GM13976 (cell line): ENCODE measurements at regions not wholly inside any gene's neighbourhood (a gene's known extent, or its start where the extent isn't known, plus 50 kb on each side); places are given as distances from the start of the nearest gene placed in this dataset.
"Not testable (repeated sequence)": the region's sequence is repeated elsewhere in the genome, so short reads cannot be mapped to it uniquely, and the experiment has no call there.

ENCODE experiments used
- DNase-seq: peaks from one replicate; pipeline ENCODE4 v3.0.0; 2012; ENCODE audit warnings: low spot score
- CTCF ChIP-seq: IDR thresholded peaks from 2 replicates; pipeline ENCODE4 v1.5.1; 2012; ENCODE audit warnings: borderline replicate concordance, mild to moderate bottlenecking; ENCODE audit not compliant: insufficient read depth; ENCODE audit errors: extremely low read depth, missing control alignments, control extremely low read depth
- in situ Hi-C: fragments of 300-500 bp; cut with MboI; formaldehyde crosslinking; loops from one replicate; pipeline ENCODE4 v1.12.0; 2022; ENCODE audit warnings: low sequenced_read_pairs, mixed read lengths, inconsistent platforms; ENCODE audit not compliant: unreplicated experiment

DNA sequence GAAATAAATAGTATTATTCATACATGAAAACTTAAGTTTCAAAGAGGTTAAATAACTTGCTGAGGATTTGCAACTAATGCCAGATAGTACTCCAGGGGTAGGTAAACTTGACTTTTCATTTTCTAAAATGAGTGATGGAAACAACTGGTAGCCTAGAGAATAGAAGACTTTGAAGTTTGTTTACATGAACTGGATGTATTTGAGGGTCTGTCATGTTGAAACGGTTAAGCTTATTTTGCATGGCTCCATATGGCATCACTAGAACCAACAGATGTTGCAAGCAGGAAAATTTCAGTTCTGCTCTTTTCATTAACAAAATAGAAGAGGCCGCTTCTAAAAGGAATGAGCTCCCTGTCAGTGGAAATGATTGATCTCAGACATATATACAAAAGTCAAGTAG, 105.1 kb upstream of the SGCD start:
- no peak for DNase-seq
- no peak for TF ChIP-seq CTCF
- in situ Hi-C loops, result no loop called here

DNA sequence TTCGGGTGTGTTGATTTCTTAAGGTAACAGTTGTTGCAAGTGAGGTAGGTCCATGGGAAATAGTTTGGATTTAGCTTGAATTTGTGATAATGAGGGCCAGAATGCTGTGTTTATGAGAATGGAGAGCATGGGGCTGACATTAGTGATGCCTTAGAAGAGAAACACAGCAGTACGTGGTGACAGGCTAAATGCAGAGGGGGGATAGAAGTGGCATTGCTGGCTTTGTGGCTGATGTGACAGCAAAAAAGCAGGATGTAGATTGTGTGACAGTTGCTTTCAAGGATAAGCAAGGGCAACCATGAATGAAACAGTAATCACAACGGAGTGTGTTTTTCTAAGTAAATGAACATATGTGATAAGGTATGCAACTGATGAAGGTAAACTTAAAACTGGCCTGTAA, 103.4 kb upstream of the SGCD start:
- in situ Hi-C loops, result no loop called here
- no peak for DNase-seq
- TF ChIP-seq CTCF, result no peak

GRCh38 chr5:156226485-156226884, 100.5 kb upstream of the SGCD start:
- in situ Hi-C loops, DNase-seq: not testable (repeated sequence)

- DNase-seq, result no peak
- TF ChIP-seq CTCF, result no peak
- in situ Hi-C loops, result no loop called here
Observed at GRCh38 chr5:156230887-156231286, 96.1 kb upstream of the SGCD start.

GRCh38 chr5:156232251-156232869, 94.6 kb upstream of the SGCD start:
- TF ChIP-seq CTCF, result no peak
- in situ Hi-C loops, result no loop called here
- DNase-seq, result no peak

DNA sequence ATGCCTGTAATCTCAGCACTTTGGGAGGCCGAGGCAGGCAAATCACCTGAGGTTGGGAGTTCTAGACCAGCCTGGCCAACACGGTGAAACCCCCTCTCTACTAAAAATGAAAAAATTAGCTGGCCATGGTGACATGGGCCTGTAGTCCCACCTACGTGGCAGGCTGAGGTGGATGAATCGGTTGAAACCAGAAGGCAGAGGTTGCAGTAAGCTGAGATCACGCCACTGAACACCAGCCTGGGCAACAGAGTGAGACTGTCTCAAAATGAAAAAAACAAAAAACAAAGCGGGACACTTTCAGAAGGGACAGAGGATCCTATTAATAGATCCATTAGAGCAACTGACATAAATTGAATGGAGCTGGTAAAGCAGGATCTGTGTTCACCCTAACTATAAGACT, 89.6 kb upstream of the SGCD start:
- TF ChIP-seq CTCF, result no peak
- no peak for DNase-seq
- in situ Hi-C loops, result no loop called here

GRCh38 chr5:156239800-156240199, 87.2 kb upstream of the SGCD start:
- in situ Hi-C loops, result no loop called here
- no peak for DNase-seq
- no peak for TF ChIP-seq CTCF

- TF ChIP-seq CTCF, result no peak
- no peak for DNase-seq
- in situ Hi-C loops, result no loop called here
Observed at GRCh38 chr5:156240414-156240813, 86.5 kb upstream of the SGCD start.
